NCI-H2081 (cell line): ENCODE measurements at regions not wholly inside any gene's neighbourhood (a gene's known extent, or its start where the extent isn't known, plus 50 kb on each side); places are given as distances from the start of the nearest gene placed in this dataset.
"Not testable (repeated sequence)": the region's sequence is repeated elsewhere in the genome, so short reads cannot be mapped to it uniquely, and the experiment has no call there.

Source experiments
- DNase-seq, 2 experiments: peaks; one replicate each; lab custom pipeline; 2025; lab: John Stamatoyannopoulos, UW

DNA sequence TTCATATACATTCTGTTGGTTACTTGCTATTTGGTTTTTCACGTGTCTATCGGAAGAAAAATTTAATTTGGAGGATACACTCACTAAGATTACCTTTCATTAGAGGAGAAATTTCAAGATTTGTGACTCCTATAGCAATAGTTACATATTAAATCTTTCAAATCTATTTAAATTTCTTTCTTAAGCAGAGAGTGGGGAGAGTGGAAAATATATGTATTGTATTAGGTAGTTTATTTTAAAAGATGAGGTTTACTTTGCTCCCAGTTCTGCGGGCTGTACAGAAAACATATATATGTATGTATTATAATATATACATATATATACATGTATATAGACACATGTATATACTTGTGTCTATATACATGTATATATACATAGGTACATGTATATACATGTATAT is 402.3 kb upstream of the MIR17HG start:
- DNase-seq, result not testable (repeated sequence)

DNA sequence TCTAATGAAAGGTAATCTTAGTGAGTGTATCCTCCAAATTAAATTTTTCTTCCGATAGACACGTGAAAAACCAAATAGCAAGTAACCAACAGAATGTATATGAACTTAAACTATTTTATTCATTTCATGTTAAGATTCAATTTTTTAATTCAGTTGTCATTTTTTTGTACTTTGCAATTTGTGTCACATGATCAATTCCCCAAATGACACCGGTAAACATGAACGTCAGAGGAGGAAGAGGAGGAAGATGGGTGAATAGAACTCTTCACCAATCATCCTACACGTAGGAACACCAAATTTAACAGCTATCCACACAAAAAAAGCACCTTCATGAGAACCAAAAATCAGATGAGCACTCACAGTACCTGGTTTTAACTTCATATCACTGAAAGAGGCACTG is 401.4 kb upstream of the MIR17HG start:
- not testable (repeated sequence) for DNase-seq

DNA sequence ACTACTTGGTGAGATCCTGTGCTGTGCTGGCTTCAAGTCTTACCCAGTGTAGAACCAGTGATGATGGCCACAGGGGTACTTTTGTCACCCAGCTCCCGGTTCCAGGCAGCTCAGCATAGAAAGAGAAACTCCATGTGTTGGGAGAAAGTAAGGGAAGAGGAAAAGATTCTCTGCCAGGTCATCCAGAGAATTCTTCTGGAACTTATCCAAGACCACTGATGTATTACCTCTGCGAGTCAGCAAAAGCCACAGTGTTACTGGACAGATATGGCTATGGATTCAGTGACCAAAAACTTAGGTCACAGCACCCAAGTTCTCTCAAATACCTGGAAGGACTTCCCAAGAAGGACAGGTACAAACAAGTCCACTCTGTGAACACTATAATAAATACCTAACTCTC is 399.5 kb upstream of the MIR17HG start:
- DNase-seq, result no peak

DNA sequence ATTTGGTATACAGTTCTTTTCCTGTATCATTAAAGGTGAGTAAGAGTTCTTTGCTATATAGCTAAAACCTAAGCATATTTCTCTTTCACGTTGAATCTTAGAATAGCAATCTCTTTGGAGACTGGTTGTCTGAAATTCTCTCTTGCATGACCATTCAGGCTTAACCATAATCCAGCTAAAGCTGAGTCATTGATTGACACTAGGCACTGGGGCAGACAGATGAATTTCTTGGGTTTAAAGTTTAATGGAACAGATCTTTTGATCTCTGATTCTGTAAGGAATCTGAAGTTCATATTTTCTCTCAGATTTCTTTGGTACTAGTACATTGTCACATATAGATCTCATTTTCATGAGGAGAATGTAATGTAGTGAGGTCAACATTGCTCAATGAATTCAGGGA is 397.3 kb upstream of the MIR17HG start:
- no peak for DNase-seq

DNA sequence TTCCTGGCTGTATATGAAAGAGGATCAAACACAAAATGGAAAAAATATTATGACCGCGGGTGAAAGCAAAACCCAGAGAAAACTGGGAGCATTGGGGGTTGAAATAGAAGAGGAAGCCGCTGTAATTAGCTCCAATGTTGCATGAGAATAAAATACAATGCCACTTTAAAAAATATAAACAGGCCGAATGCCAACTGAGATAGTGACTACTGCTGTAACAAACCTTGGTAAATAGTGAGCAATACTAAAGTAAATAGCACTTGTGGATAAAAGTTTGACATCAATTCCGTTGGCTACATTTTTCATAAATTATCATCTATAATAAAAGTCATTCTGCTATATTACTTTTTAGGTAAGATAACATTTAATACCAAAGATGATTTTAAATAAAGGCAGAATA is 395.8 kb upstream of the MIR17HG start:
- DNase-seq, result peak in 1 of 2 experiments; percentile 0

DNA sequence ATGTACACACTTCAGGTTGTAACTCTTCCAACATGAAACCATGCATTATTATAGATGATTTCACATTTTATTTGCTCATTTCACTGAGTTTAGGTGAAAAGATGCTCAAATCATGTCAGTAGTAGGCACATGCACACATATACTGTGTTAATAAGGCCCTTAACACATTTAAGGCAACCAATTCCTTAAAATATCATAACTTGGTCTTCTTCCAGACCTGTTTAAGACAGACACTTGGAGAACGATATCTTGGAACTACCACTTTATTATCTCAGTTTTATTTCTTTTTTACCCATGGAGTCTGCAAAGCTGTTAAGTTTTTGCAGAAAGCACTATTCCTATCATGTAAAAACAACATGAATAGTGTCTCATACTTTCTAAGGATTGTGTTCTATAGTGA is 395.2 kb upstream of the MIR17HG start:
- no peak for DNase-seq

DNA sequence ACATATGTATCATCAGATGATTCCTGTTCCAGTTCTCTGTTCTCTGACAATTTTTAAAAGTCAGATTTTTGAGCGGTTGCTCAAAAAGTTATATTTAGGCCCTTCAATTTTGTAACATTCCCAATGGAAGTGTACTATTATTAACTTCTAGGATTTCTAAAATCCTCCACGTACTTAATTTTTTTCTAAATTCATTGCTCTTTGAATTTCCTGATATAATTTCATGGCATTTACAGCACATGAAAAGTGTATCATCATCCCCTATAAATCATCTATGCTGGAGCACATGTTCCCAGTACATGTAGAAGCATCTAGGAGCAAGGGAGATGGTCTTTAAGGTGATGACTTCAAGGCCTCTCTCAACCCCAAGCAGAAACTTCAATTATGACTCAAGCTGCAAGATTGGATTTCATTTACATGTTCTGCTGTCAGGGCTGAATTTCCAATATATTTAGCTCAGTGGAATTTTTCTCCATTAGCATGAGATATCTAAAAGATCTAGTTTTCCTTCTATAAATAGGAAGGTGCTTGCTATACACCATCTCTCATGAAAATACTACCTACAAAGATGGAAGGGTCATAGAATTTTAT is 392.8 kb upstream of the MIR17HG start:
- no peak for DNase-seq

DNA sequence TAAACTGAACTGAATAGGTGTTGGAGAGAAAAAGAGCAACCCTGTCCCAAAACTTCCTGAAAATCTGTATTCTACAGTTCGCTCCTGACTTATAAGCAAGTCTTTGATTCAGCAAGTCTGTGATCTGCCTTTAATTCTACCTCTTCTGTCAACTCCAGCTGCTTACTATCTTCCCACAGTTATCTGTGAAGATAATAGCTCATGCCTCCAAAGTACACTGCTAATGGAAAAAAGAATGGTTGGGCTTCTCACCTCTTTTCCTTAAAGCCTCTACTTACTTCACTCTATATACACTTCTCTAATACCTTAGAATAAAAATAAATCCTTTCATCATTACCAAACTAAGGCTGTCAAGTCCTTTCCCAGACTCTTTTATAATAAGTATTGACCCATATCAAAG is 391.5 kb upstream of the MIR17HG start:
- DNase-seq, result no peak

DNA sequence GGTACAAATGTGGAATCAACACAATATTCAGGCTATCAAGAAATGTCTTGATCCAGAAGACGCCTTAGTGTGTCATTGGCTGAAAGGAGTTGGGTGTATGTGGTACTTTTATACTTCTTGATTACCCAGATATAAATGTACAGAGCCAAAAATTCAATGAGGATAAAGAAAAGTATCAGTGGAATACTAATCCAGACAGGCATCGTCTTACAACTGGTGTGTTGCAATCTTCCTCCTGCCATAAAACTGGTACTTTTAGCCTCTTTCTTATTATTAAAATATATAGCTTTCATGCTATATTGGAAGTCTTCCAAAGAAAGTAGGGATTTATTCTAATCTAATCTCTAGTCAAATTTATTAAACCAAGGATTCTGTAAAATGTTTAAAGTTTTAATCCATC is 388.6 kb upstream of the MIR17HG start:
- no peak for DNase-seq

DNA sequence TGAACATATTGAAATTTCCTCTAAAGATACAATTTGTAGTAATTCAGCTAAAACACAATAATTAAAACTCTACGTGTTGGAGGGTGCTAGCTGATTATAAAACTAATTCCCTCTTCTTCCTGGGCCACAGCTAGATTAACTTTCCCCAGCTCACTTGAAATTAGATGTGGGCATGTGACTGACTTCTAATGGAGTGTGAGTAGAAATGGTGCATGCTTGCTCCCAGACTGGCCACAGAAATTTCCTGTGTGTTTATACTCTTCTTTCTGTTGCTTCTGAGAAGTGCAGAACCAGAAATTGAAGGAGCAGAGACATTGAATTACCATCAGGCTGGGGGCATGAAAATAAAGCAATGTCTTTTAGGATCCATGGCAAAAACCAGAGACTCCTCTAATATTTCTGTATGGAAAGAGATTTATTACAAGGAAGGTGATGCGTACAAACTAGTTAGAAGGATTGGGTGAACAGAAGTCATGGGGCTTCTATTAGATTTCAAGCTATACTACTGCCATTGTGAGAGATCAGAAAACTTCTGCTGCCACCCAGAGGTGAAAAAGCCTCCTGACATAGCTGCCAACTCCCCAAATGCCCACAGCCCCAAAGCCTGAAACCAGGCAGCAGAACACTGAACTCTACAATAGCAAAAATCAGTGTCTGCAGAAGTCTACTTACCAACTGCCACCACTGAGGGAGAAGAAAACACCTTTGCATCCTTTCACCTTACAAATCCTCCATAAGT is 379.2 kb upstream of the MIR17HG start:
- DNase-seq, result peak; percentile 22 to 67

DNA sequence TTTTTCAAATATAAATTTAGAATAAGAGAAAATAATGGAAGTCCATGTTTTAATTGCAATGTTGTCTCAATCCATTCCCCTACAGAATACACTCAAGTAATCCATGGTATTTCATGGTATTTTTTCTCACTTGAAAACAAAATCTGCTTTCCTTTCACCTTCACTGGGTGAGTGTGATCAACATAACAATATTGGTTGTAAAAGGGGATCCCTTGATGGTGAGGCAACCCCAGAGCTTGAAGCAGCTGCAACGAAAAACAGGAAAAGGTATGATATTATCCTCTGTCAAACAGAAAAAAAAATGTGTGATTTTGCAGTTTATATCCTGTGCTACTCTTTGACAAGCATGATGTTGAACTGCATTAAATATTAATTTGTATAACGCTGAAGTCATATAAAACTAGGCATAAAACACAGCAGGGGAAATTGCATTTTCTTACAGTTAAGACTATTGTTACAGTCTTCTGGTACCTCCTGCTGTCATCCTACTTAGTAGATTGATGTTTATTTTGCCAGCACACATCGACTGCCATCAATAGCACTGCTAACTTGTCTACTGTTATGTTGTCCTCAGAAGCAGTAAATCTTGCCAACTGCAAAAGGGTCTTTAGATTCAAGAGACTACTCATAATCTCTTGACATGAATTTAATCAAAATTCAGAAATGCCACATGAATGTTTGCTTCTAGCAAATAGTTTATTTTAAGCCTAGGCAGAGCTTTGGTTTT is 373.1 kb upstream of the MIR17HG start:
- peak in 1 of 2 experiments; percentile 9 for DNase-seq

DNA sequence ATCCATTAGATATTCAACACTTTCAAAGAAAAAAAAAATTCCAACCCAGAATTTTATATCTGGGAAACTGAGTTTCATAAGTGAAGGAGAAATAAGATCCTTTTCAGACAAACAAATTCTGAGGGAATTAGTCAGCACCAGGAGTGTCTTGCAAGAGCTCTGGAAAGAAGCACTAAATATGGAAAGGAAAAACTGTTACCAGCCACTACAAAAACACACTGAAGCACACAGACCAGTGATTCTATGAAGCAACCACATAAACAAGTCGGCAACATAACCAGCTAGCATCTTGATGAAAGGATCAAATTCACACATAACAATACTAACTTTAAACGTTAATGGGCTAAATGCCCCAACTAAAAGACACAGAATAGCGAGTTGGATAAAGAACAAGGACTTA is 368.4 kb upstream of the MIR17HG start:
- DNase-seq, result no peak

DNA sequence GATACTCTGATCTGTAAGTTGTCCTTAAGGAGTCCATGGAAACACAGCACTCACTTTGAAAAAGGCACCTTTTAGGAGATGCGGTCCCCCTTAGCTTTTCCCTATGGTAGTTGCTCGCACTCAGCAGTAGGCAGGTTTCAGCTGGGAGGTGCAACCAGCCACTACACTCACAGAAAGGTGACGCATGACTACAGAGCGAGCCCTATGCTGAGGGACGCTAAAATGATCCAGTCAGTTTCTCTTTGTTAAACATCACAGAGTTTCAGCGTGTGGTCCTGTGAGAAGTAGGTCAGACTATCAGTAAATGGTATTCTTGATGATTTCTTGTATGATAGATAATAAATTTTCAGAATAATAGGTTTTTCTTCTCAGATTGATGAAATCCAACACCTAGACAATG is 362.7 kb upstream of the MIR17HG start:
- DNase-seq, result no peak

DNA sequence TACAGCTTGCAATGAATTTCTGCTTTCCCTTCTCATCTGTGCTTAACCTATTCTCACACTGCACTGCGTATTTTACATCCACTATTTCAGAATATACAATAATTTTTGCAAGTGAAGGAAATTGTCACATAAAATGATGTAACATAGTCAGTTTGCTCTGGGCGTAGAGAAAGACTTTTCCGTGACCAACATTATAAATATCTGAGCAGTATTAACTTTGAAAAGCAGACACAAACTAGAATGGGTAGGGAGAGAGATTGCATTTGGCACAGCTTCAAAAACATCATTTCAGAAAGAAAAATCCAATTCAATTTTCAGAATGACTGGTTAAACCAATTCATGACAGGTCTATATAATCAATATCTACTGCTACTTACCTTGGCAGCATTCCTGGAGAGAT is 352.5 kb upstream of the MIR17HG start:
- DNase-seq, result peak in 1 of 2 experiments; percentile 17

DNA sequence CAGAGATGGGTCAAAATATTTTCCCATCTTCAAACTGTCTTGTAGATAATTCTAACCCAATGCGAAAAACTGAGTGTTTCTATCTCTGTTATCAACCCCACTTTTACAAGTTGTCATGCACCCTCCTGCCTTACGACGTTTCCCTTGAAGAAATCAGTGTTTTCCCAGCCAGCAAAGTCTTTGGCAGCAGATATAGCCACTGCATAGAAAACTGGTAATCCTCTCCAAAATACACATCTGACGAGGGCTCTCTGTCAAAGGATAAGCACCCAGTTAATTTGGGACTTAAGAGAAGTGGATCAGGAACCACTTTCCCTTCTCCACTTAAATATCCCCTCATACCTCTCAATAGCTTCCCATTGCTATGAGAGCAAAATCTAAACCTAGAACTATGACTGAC is 351.9 kb upstream of the MIR17HG start:
- no peak for DNase-seq

DNA sequence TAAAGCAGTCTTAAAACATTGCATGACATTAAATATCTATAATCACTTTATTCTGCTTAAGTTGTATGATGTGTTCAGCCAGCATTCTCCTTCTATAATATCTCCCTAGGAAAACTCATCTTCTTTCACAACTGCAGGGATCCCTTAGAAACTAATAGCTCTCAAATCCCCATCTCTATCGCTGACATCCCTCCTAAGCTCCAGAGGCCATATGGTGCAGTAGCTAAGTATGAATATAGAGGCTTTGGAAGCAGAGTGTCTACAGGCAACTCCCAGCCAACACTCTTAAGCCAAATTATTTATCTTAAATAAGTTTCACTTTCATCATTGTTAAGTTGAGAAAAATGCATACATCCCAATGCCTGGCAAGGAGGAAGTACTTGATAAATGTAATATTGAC is 349.5 kb upstream of the MIR17HG start:
- DNase-seq, result no peak

DNA sequence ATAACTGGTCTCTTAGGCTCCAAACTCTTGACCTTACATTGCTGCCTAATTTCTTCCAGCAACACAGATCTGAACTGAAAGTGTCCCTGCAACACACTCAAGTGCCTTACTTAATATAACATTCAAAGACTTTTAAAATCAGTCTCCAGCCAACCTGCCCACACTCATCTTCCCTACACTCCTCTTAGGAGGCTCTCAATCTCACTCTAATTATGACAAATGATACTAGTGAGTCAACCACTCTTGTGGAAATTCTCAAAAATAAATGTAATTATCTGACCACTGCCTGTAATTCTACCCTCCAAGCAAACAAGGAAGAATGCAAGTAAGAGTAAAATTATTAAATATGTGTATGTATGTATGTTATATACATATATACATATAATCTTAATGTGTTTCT is 348.1 kb upstream of the MIR17HG start:
- no peak for DNase-seq

DNA sequence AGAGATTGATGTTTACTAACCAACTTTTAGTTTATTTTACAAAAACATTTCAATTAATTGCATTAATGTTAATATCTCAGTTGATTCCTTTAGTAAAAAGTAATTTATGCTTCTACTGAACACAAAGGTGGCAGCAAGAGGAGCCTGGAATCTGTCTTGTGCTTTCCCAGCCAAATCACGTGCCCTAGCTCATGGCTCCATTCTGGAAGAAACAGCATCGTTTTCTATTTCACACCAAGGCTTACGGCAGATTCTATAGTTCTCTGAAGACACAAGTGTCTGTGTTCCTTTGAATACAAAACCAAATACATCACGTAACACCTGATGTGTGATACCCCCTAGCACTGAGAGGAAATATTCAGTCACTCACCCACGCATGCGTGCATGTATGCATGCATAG is 346.1 kb upstream of the MIR17HG start:
- no peak for DNase-seq

DNA sequence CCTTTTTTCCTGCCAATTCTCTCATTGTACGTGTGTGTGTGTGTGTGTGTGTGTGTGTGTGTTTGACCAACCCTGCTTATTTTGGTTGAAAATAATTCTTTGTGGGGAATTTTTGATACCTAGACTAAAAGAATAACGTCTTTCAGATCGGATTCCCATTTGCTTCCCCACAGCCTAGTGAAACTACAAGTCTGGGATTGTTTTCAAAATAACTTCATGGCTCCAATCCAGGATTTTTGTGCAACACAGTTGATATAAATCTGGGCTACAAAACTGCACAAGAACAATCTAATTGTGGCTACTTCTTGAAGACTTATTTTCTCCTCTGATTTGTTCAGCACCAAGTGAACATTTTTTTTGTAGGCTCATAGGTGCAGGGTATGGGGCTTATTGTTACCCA is 332.8 kb upstream of the MIR17HG start:
- DNase-seq, result no peak

DNA sequence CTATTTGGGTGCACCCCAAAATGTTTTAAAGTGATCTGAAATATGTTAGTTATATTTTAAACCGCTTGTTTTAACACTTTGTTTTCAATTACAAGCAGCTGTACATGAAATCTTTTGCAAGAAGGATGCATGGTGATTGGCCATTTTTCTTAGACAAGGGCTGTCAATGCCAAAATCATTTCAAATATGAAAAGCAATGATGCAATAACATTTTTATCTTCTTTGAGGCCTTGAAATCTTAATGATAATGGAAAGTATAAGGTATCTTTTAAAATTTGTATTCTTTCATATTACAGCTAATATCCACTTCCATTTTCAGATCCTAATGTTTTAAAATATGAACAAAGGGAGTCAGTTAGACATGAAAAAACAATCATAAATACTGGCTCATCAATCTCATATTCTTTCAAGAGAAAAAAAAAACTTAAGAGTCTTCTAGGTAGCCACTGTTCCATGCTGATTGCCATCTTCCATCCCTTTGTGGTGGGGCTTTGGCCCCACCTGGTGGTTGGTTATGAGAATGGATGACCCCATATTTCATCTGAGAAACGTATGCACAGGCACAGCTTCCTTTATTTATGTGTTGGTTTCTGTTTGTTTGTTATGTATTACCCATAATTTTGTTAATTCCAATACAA is 330.3 kb upstream of the MIR17HG start:
- peak; percentile 54 to 72 for DNase-seq

DNA sequence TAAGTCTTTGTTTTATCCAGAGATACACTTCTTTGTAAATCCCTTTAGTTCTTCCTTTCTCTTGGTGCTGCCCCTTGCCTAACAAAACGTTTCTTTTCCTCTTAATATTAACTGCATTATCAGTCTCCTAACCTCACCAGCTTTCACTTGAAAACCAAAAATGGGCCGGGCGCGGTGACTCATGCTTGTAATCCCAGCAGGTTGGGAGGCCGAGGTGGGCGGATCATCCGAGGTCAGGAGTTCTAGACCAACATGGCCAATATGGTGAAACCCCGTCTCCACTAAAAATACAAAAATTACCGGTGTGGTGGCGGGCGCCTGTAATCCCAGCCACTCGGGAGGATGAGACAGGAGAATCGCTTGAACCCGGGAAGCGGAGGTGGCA is 329.8 kb upstream of the MIR17HG start:
- DNase-seq, result no peak

DNA sequence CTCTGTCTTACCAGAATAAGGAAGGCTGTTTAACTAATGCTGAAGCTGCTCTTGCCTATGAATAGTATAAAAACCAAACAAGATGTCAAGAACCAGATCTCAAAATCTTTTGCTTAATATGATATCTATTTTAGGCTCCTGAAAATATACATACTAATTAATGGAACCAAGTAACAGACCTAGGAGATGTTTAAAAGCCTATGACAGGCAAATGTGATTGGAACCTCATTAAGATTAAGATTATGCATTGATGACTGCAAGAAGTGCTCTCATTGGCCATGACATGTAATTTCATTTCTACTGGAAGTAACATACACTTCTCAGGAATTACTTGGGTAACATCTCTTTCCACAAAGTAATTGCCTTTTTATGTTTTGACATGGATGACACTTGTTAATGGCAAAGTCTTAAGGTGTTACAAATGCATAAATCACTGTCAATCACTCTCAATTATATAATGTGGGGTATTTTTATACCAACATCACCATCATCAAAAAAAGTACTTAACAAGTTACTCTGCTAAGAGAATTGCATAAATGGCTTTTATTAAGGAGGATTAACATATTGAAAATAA is 326.9 kb upstream of the MIR17HG start:
- no peak for DNase-seq
